HG02623 (cell line): ENCODE measurements at regions not wholly inside any gene's neighbourhood (a gene's known extent, or its start where the extent isn't known, plus 50 kb on each side); places are given as distances from the start of the nearest gene placed in this dataset.
"Not testable (repeated sequence)": the region's sequence is repeated elsewhere in the genome, so short reads cannot be mapped to it uniquely, and the experiment has no call there.

Experiments used
- ATAC-seq: cut with Tn5 transposase; IDR thresholded peaks from one replicate; pipeline ENCODE4 v1.9.1; 2021; ENCODE audit warnings: moderate library complexity; ENCODE audit not compliant: unreplicated experiment

GRCh38 chr13:76307142-76307541 is 579.1 kb downstream of the KCTD12 start:
- ATAC-seq = no peak

DNA sequence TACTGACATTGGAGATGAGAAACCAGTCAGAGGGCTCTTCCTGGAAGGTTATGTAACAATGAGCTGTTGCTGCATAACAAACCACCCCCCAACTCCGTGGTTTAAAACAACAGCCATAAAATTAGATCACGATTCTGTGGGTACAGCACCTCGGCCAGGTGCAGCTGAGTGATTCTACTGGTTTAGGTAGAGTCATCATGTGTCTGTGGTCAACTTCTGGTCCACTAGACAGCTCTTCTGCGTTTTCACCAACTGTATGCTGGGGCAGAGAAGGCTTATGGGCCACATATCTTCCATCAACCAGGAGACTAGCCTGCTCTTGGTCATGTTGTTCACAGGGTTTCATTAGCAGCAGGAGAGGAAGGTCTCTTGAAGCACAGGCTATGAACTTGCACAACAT is 585.5 kb downstream of the KCTD12 start:
- no peak for ATAC-seq

DNA sequence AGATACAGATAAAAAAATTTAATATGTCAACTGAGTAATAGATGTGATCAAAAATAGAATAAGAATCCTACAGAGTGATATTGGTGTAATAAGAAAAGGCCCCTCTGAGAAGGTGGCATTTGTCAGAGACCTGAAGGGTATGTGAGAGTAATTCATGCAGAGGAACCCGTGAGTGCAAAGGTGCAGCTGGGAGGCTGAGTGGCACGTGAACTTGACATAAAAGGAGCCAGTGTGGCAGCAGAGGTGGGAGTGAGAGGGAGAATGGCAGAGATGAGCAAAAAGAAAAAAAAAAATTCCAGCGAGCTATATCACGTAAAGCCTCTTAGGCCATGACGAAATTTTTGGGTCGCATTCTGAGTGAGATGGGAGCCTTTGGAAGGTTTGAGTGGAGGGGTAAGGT is 588.9 kb downstream of the KCTD12 start:
- no peak for ATAC-seq

GRCh38 chr13:76296751-76297150 is 589.5 kb downstream of the KCTD12 start:
- no peak for ATAC-seq

DNA sequence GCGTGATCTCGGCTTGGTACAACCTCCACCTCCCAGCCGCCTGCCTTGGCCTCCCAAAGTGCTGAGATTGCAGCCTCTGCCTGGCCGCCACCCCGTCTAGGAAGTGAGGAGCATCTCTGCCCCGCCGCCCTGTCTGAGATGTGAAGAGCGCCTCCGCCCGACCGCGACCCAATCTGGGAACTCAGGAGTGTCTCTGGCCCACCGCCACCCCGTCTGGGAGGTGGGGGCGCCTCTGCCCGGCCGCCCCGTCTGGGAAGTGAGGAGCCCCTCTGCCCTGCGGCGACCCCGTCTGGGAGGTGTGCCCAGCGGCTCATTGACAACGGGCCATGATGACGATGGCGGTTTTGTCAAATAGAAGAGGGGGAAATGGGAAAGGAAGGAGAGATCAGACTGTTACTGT is 591.2 kb downstream of the KCTD12 start:
- not testable (repeated sequence) for ATAC-seq

DNA sequence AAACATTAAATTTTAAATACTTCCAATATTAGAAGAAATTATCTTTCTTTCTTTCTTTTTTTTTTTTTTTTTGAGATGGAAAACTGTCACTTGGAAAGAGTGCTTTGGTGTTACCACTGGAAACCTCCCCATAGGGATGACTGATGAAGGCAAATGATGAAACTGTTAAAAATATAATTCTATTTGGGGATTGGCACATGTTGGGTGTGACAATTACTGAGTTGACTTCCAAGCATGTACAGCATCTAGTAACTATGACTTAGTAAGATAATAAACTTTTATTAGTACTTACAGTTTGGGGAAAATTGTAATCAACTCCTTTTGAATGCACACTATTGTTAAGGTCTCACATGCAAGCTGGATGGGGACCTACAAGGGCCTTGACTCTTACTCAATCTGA is 592.5 kb downstream of the KCTD12 start:
- ATAC-seq = no peak

GRCh38 chr13:76293346-76293745 is 592.9 kb downstream of the KCTD12 start:
- no peak for ATAC-seq

- no peak for ATAC-seq
Measured at GRCh38 chr13:76292726-76293125, 593.5 kb downstream of the KCTD12 start.

GRCh38 chr13:76292031-76292430 is 594.2 kb downstream of the KCTD12 start:
- ATAC-seq = no peak

DNA sequence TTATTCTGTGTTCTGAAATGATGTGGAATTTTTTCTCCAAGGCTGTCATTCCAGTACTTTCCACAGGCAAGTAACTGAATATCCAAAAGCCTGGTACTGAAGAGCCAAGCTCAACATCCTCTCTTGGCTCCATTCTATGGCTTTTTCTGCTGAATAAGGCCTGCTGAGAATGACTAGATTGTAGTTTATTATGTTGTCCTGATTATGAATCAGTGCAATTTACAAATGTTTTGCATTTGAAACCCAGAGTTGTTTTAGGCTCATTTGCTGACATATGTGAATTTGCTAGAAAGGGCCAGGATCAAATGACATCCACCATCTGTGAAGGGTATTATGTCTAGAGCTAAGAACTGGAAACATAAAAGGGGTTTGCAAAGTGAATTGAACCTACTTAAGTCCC is 596.6 kb downstream of the KCTD12 start:
- ATAC-seq = no peak

DNA sequence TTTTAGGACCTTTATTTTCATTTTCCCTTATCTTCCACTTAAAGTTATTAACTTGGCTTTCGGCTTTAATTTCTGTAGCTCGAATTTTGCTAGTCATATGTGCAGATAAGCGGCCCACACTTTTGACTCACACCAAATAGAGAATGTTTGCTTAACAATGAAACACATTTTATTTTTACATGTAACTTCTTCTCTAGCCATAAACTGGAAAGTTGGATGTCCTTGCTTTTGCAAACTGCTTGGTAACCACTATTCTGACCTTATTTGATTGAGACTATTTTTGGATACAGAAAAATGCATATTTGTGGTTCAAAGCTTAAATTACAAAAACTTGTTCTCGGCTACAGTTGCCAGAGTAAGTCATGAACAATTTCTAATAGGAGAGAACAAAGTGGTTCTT is 600.0 kb downstream of the KCTD12 start:
- ATAC-seq = no peak

DNA sequence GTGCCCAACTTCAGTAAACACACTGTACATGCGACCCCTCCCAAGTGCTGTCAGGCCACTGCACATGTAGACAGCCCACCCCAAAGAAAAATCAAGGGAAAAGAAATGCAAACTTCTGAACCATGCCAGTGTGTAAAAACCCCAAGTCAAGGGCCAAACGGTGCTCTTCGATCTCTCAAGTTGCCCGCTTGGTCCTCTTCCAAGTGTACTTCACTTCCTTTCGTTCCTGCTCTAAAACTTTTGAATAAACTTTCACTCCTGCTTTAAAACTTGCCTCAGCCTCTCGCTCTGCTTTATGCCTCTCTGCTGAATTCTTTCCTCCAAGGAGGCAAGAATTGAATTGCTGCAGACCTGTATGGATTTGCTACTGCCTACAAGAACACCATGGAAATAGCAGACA is 600.7 kb downstream of the KCTD12 start:
- ATAC-seq = no peak

DNA sequence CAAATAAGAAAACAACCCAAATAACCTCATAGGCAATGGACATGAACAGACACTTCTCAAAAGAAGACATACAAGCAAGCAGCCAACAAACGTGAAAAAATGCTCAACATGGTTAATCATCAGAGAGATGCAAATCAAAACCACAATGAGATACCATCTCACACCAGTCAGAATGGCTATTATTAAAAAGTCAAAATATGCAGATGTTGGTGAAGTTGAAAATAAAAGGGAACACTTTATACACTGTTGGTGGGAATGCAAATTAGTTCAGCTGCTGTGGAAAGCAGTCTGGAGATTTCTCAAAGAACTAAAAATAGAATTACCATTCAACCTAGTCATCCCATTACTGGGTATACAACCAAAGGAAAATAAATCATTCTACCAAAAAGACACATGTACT is 606.4 kb downstream of the KCTD12 start:
- not testable (repeated sequence) for ATAC-seq

DNA sequence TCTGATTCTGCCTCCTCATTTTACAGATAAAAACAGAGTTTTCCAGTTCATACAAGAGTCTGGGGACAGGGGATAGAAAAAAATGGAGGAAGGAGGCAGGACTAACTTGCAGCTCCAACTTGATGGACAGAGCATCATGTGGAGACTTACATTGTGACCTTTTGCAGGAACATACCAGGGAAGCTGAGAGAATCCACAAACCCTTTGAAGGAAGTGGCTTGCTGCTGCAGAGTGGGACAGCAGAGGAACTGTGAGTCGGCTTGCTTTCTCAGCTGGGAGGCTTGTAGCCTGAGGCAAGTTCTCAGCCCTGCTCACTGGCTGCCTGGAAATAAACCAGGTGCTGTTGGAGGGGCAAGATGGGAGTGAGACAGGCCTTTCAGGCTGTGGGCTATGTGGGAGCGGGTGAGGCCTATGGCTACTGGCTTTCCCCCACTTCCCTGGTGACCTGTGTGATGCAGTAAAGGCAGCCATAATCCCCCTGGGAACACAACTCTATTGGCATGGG is 614.4 kb downstream of the KCTD12 start:
- no peak for ATAC-seq

DNA sequence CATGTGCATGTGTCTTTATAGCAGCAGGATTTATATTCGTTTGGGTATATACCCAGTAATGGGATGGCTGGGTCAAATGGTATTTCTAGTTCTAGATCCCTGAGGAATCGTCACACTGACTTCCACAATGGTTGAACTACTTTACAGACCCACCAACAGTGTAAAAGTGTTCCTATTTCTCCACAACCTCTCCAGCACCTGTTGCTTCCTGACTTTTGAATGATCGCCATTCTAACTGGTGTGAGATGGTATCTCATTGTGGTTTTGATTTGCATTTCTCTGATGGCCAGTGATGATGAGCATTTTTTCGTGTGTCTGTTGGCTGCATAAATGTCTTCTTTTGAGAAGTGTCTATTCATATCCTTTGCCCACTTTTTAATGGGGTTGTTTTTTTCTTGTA is 617.9 kb downstream of the KCTD12 start:
- not testable (repeated sequence) for ATAC-seq

GRCh38 chr13:76267216-76267615 is 619.0 kb downstream of the KCTD12 start:
- no peak for ATAC-seq

GRCh38 chr13:76266561-76266960 is 619.6 kb downstream of the KCTD12 start:
- no peak for ATAC-seq

DNA sequence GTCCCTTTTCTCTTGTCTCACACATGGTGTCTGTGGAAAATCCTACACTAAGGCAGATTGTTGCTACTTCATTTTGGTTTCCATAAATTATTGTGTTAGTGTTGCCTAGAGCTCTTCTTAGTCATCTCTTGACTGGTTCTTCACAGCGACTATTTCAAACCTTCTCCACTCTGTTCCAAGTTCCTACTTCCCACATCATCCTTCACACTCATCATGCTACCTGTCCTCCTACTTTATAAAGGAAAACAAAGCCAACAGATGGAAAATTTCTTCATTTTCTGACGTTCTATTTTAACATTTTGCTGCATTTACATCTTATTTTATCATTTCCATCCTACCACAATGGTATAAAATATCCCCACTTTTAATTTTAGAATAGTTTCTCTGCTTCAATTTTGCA is 614.1 kb downstream of the LMO7 start:
- ATAC-seq = no peak

GRCh38 chr13:76245920-76246319 is 609.8 kb downstream of the LMO7 start:
- ATAC-seq = no peak

DNA sequence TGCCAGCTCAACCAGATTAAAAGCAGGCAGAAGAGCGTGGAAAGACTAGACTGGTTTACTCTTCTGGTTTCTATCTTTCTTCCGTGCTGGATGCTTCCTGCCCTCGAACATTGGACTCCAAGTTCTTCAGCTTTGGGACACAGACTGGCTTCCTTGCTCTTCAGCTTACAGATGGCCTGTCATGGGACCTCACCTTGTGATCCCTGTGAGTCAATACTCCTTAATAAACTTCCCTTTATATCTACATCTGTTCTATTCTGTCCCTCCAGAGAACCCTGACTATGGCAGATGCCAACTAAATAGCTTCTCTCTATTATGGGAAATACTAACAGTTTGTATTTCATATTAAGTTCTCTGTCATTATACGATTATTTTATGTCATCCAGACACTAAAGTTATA is 609.1 kb downstream of the LMO7 start:
- no peak for ATAC-seq

- ATAC-seq = not testable (repeated sequence)
Measured at GRCh38 chr13:76243120-76243519, 607.0 kb downstream of the LMO7 start.

- ATAC-seq = no peak
Measured at GRCh38 chr13:76239031-76239680, 603.0 kb downstream of the LMO7 start.

GRCh38 chr13:76231522-76232167 is 595.5 kb downstream of the LMO7 start:
- ATAC-seq = no peak
